ENCODE measurements at regions not wholly inside any gene's neighbourhood (a gene's known extent, or its start where the extent isn't known, plus 50 kb on each side); places are given as distances from the start of the nearest gene placed in this dataset.

- no peak for DNase-seq (ENCODE audit: low read depth)
Observed at GRCh38 chr3:144229953-144230352, 258.3 kb downstream of the DIPK2A start.

- no peak for DNase-seq (ENCODE audit: low read depth)
Observed at GRCh38 chr3:144235489-144235888, 263.9 kb downstream of the DIPK2A start.

- DNase-seq (ENCODE audit: low read depth): no peak
Observed at GRCh38 chr3:144237351-144237750, 265.7 kb downstream of the DIPK2A start.

- no peak for DNase-seq (ENCODE audit: low read depth)
Observed at GRCh38 chr3:144241404-144241803, 269.8 kb downstream of the DIPK2A start.

- no peak for DNase-seq (ENCODE audit: low read depth)
Observed at GRCh38 chr3:144242747-144243146, 271.1 kb downstream of the DIPK2A start.

- no peak for DNase-seq (ENCODE audit: low read depth)
Observed at GRCh38 chr3:144244662-144245061, 273.0 kb downstream of the DIPK2A start.

GRCh38 chr3:144252896-144253295 lies 281.3 kb downstream of the DIPK2A start:
- DNase-seq (ENCODE audit: low read depth): no peak

GRCh38 chr3:144257381-144257780 lies 285.8 kb downstream of the DIPK2A start:
- DNase-seq (ENCODE audit: low read depth): no peak

GRCh38 chr3:144259267-144259666 lies 287.6 kb downstream of the DIPK2A start:
- no peak for DNase-seq (ENCODE audit: low read depth)

GRCh38 chr3:144263706-144264105 lies 292.1 kb downstream of the DIPK2A start:
- no peak for DNase-seq (ENCODE audit: low read depth)

- DNase-seq (ENCODE audit: low read depth): no peak
Observed at GRCh38 chr3:144264350-144264749, 292.7 kb downstream of the DIPK2A start.

GRCh38 chr3:144264794-144265193 lies 293.2 kb downstream of the DIPK2A start:
- no peak for DNase-seq (ENCODE audit: low read depth)

- no peak for DNase-seq (ENCODE audit: low read depth)
Observed at GRCh38 chr3:144265542-144266100, 294.0 kb downstream of the DIPK2A start.

- DNase-seq (ENCODE audit: low read depth): no peak
Observed at GRCh38 chr3:144270100-144270499, 298.5 kb downstream of the DIPK2A start.

GRCh38 chr3:144272680-144273079 lies 301.1 kb downstream of the DIPK2A start:
- no peak for DNase-seq (ENCODE audit: low read depth)

- no peak for DNase-seq (ENCODE audit: low read depth)
Observed at GRCh38 chr3:144273601-144274000, 302.0 kb downstream of the DIPK2A start.

- DNase-seq (ENCODE audit: low read depth): no peak
Observed at GRCh38 chr3:144275005-144275404, 303.4 kb downstream of the DIPK2A start.

GRCh38 chr3:144282313-144282712 lies 310.7 kb downstream of the DIPK2A start:
- DNase-seq (ENCODE audit: low read depth): no peak

- DNase-seq (ENCODE audit: low read depth): no peak
Observed at GRCh38 chr3:144286235-144286910, 314.8 kb downstream of the DIPK2A start.

- no peak for DNase-seq (ENCODE audit: low read depth)
Observed at GRCh38 chr3:144287001-144287400, 315.4 kb downstream of the DIPK2A start.

GRCh38 chr3:144289057-144289456 lies 317.4 kb downstream of the DIPK2A start:
- no peak for DNase-seq (ENCODE audit: low read depth)

- DNase-seq (ENCODE audit: low read depth): no peak
Observed at GRCh38 chr3:144294659-144295538, 323.3 kb downstream of the DIPK2A start.

GRCh38 chr3:144295613-144296012 lies 324.0 kb downstream of the DIPK2A start:
- DNase-seq (ENCODE audit: low read depth): no peak

Measured in GM04503 (cell line).